GM12878 (cell line): ENCODE measurements at regions not wholly inside any gene's neighbourhood (a gene's known extent, or its start where the extent isn't known, plus 50 kb on each side); places are given as distances from the start of the nearest gene placed in this dataset.

Source experiments
- ATAC-seq: fragments of 200-7000 bp; cut with Tn5 transposase; 3 replicates; pipeline ENCODE4 v1.9.1; 2020; ENCODE audit warnings: mild to moderate bottlenecking, moderate library complexity
- BruUV-seq: library from RNA; stranded (reverse); fragments of 400-500 nt; replicated peaks from 2 replicates; lab custom pipeline; 2021; lab: Mats Ljungman, UMichigan
- CTCF ChIA-PET: fragments of 300-600 bp; sonication (Branson Sonifier 250); formaldehyde crosslinking; extraction: SDS; loops from one replicate; lab custom pipeline; 2021; ENCODE audit warnings: inconsistent platforms; lab: Yijun Ruan, JAX
- POLR2A ChIA-PET: fragments of 350-600 bp; formaldehyde crosslinking; extraction: SDS; loops from one replicate; lab custom pipeline; 2021; ENCODE audit warnings: inconsistent platforms; lab: Charles Lee
- RAD21 ChIA-PET: fragments of 300-600 bp; sonication (Branson Sonifier 250); formaldehyde crosslinking; loops from one replicate; lab custom pipeline; 2023; ENCODE audit warnings: antibody characterized with exemption; ENCODE audit not compliant: unreplicated experiment; lab: Charles Lee
- SMC1A ChIA-PET: fragments of 300-600 bp; sonication (Branson Sonifier 250); formaldehyde crosslinking; loops from one replicate; lab custom pipeline; 2023; ENCODE audit not compliant: unreplicated experiment, uncharacterized antibody; lab: Charles Lee
- DNase-seq: peaks from one replicate; pipeline ENCODE4 v3.0.0-alpha.2; 2011; ENCODE audit warnings: low read depth, low spot score
- FAIRE-seq: peaks from 3 replicates; lab custom pipeline; 2011; peaks lifted over from hg19 to GRCh38; lab: Jason Lieb, UNC
- H2AFZ ChIP-seq: 2 replicates; pipeline ENCODE4 v1.6.0; 2011; ENCODE audit warnings: low read depth, low read length, control low read depth; ENCODE audit not compliant: control insufficient read depth
- H3K27ac ChIP-seq: 2 replicates; pipeline ENCODE4 v1.5.1; 2011; ENCODE audit warnings: control low read depth; ENCODE audit not compliant: control insufficient read depth, insufficient read depth
- H3K27me3 ChIP-seq, 2 experiments: replicated peaks in 1 of 2; 2 replicates each; pipeline versions ENCODE4 v1.6.0 to v1.6.1; 2011; ENCODE audit warnings: low read length in 1 of 2; ENCODE audit not compliant: control insufficient read depth in 2 of 2, insufficient read depth in 2 of 2
- H3K36me3 ChIP-seq, 2 experiments: 2 replicates each; pipeline ENCODE4 v1.5.1; 2011; ENCODE audit warnings: low read length in 1 of 2; ENCODE audit not compliant: control insufficient read depth in 2 of 2, insufficient read depth in 2 of 2
- H3K4me1 ChIP-seq: 2 replicates; pipeline ENCODE4 v1.6.1; 2011; ENCODE audit warnings: mild to moderate bottlenecking, low read length, moderate library complexity, mixed read lengths; ENCODE audit not compliant: control insufficient read depth, insufficient read depth
- H3K4me2 ChIP-seq: 2 replicates; pipeline ENCODE4 v1.6.0; 2011; ENCODE audit warnings: control low read depth; ENCODE audit not compliant: control insufficient read depth, insufficient read depth
- H3K4me3 ChIP-seq: fragments of 200-600 bp; sonication (generic); 2 replicates; pipeline ENCODE4 v1.5.1; 2016
- H3K79me2 ChIP-seq: 2 replicates; pipeline ENCODE4 v1.6.0; 2011; ENCODE audit warnings: low read length; ENCODE audit not compliant: control insufficient read depth, insufficient read depth
- H3K9ac ChIP-seq: 2 replicates; pipeline ENCODE4 v1.8.0; 2011; ENCODE audit warnings: low read length, control low read depth, mixed read lengths; ENCODE audit not compliant: control insufficient read depth, insufficient read depth
- H3K9me3 ChIP-seq: replicated peaks from 3 replicates; pipeline ENCODE4 v1.5.1; 2011; ENCODE audit warnings: mild to moderate bottlenecking, low read length; ENCODE audit not compliant: control insufficient read depth, insufficient read depth
- H4K20me1 ChIP-seq: 2 replicates; pipeline ENCODE4 v1.6.0; 2011; ENCODE audit not compliant: control insufficient read depth, insufficient read depth
- EP300 ChIP-seq, 2 experiments: fragments of 150-350 bp in 1 of 2; IDR thresholded peaks; 2 replicates each; pipeline ENCODE4 v1.6.1; 2011 to 2012; ENCODE audit warnings: low read depth in 2 of 2, low read length in 2 of 2, borderline replicate concordance in 1 of 2, improper control_type of control experiment in 1 of 2, inconsistent platforms in 1 of 2; ENCODE audit not compliant: control insufficient read depth in 1 of 2
- GATAD2B ChIP-seq: fragments of 450-650 bp; conservative IDR thresholded peaks from 2 replicates; pipeline ENCODE4 v1.6.1; 2017; ENCODE audit warnings: low read depth, mild to moderate bottlenecking, moderate library complexity
- IRF4 ChIP-seq: IDR thresholded peaks from 2 replicates; pipeline ENCODE4 v1.6.1; 2011; ENCODE audit warnings: low read depth, low read length
- JUND ChIP-seq: IDR thresholded peaks from 2 replicates; pipeline ENCODE4 v1.6.1; 2012; ENCODE audit warnings: low read depth, mild to moderate bottlenecking, low read length, improper control_type of control experiment, moderate library complexity
- MYB ChIP-seq: fragments of 150-350 bp; IDR thresholded peaks from 2 replicates; pipeline ENCODE4 v1.6.1; 2014; ENCODE audit warnings: mild to moderate bottlenecking, low read depth, low read length, borderline replicate concordance
- NR2C2 ChIP-seq: IDR thresholded peaks from 2 replicates; pipeline ENCODE4 v1.6.1; 2011; ENCODE audit warnings: borderline replicate concordance, low read depth; ENCODE audit not compliant: control insufficient read depth, insufficient read length
- RELA ChIP-seq: fragments of 450-650 bp; IDR thresholded peaks from 2 replicates; pipeline ENCODE4 v1.8.0; 2014; ENCODE audit warnings: borderline replicate concordance; ENCODE audit not compliant: partially characterized antibody
- SMARCA5 ChIP-seq: fragments of 450-650 bp; IDR thresholded peaks from 2 replicates; pipeline ENCODE4 v1.6.1; 2017; ENCODE audit warnings: mild to moderate bottlenecking
- SP1 ChIP-seq: IDR thresholded peaks from one replicate; pipeline ENCODE4 v1.6.1; 2011; ENCODE audit warnings: low read depth, low read length
- STAT3 ChIP-seq: IDR thresholded peaks from 2 replicates; pipeline ENCODE4 v1.6.1; 2011; ENCODE audit warnings: low read depth, low read length, improper control_type of control experiment
- ZNF207 ChIP-seq: fragments of 450-650 bp; IDR thresholded peaks from 2 replicates; pipeline ENCODE4 v1.6.1; 2014; ENCODE audit warnings: antibody characterized with exemption, mild to moderate bottlenecking, borderline replicate concordance
- ZNF24 ChIP-seq: fragments of 450-650 bp; IDR thresholded peaks from 2 replicates; pipeline ENCODE4 v1.6.1; 2017; ENCODE audit warnings: antibody characterized with exemption, mild to moderate bottlenecking
- WGBS: methylation state at CpG from one replicate; pipeline ENCODE4 v1.1.6; 2016; ENCODE audit warnings: low lambda C conversion rate; ENCODE audit not compliant: insufficient replicate concordance, insufficient coverage; ENCODE audit errors: missing lambda C conversion rate; 5-methylcytosine and 5-hydroxymethylcytosine counted together
- in situ Hi-C: fragments of 300-500 bp; cut with MboI; formaldehyde crosslinking; loops from 9 replicates; pipeline ENCODE4 v1.14.3; 2018; ENCODE audit warnings: mixed read lengths
- intact Hi-C: fragments of 100-400 bp; cut with micrococcal nuclease; formaldehyde crosslinking; loops from one replicate; pipeline ENCODE4 v1.14.2; 2022; ENCODE audit not compliant: unreplicated experiment
- TF ChIP-seq, protein P1 (sequence below): fragments of 450-650 bp; IDR thresholded peaks from 2 replicates; pipeline ENCODE4 v1.6.1; 2016; ENCODE audit warnings: mild to moderate bottlenecking

DNA sequence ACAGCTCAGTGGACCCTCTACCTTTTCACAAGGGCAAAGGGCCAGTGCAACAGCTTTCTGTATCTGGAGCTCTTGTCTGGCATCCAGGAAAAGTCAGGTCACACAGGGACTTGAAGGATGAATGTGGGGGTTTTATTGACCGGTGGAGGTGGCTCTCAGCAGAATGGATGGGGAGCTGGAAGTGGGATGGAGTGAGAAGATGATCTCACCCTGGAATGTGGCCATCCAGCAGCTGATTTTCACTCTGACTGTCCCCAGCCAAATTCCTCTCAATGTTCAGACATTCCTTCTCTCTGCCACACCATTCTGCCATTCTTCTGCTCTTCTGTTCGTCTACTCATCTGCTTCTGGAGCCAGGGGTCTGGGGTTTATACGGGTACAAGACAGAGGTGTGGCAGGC is 1119.9 kb downstream of the TAF11L14 start:
- no peak for DNase-seq
- ChIA-PET CTCF (no interaction called here), POLR2A (no interaction called here), RAD21 (no interaction called here), SMC1A (interaction anchor here (1.1 kb wide), 1 partner anchor 8 kb away, joined by 3 read pairs; no protein-coding TSS in a partner anchor)
- in situ Hi-C loops, result no loop called here
- no peaks in the 10 kb centered on the region for H3K79me2 ChIP-seq
- ATAC-seq, result no peak
- TF ChIP-seq IRF4 (no peak), ZNF207 (no peak), JUND (no peak), MYB (no peak), SMARCA5 (no peak), SP1 (no peak), RELA (no peak), EP300 (IDR thresholded peaks at IDR 0.05; ENCODE audit: borderline replicate concordance in 1 of 2, control insufficient read depth in 1 of 2, low read depth in 2 of 2, low read length in 2 of 2) (no peak), ZNF24 (no peak), NR2C2 (no peak), STAT3 (no peak), GATAD2B (no peak)
- TF ChIP-seq, protein P1, sequence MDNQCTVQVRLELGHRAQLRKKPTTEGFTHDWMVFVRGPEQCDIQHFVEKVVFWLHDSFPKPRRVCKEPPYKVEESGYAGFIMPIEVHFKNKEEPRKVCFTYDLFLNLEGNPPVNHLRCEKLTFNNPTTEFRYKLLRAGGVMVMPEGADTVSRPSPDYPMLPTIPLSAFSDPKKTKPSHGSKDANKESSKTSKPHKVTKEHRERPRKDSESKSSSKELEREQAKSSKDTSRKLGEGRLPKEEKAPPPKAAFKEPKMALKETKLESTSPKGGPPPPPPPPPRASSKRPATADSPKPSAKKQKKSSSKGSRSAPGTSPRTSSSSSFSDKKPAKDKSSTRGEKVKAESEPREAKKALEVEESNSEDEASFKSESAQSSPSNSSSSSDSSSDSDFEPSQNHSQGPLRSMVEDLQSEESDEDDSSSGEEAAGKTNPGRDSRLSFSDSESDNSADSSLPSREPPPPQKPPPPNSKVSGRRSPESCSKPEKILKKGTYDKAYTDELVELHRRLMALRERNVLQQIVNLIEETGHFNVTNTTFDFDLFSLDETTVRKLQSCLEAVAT, result no peak
- H4K20me1 ChIP-seq, result no peaks in the 10 kb centered on the region
- peaks cover 8% of the 10 kb centered on the region; the same call in 1 of the 2 replicates for H3K4me1 ChIP-seq
- no peak overlapping the region for H2AFZ ChIP-seq
- intact Hi-C loops, result no loop called here
- no peak overlapping the region for H3K27ac ChIP-seq
- no peak overlapping the region for H3K4me3 ChIP-seq
- FAIRE-seq, result no peak
- no peak overlapping the region for H3K4me2 ChIP-seq
- 94% methylated on average over 3 of the region's 3 CpGs for WGBS
- no peak overlapping the region for H3K9ac ChIP-seq
- BruUV-seq, result no TSS peak
- no peaks in the 10 kb centered on the region for H3K36me3 ChIP-seq
- no peaks in the 10 kb centered on the region for H3K27me3 ChIP-seq
- H3K9me3 ChIP-seq, result no peaks in the 10 kb centered on the region; the same call in 2 of the 3 replicates
